A673 (cell line): ENCODE measurements at regions not wholly inside any gene's neighbourhood (a gene's known extent, or its start where the extent isn't known, plus 50 kb on each side); places are given as distances from the start of the nearest gene placed in this dataset.

Experiments used
- BruUV-seq: library from RNA; stranded (reverse); fragments of 400-500 nt; replicated peaks from 2 replicates; lab custom pipeline; 2021; lab: Mats Ljungman, UMichigan
- CTCF ChIA-PET: fragments of 300-600 bp; sonication (Branson Sonifier 250); formaldehyde crosslinking; loops from one replicate; lab custom pipeline; 2022; ENCODE audit warnings: antibody characterized with exemption; lab: Charles Lee
- POLR2A ChIA-PET: fragments of 300-600 bp; sonication (Branson Sonifier 250); formaldehyde crosslinking; loops from one replicate; lab custom pipeline; 2022; ENCODE audit warnings: antibody characterized with exemption; ENCODE audit not compliant: low non-redundant PET; lab: Charles Lee
- DNase-seq: peaks from one replicate; pipeline ENCODE4 v3.0.0-alpha.2; 2015; ENCODE audit warnings: low spot score
- H3K27ac ChIP-seq: fragments of 200-600 bp; sonication (generic); 2 replicates; pipeline ENCODE4 v1.5.1; 2016; ENCODE audit warnings: mixed run types, low read depth, mild to moderate bottlenecking, mixed read lengths, antibody characterized with exemption, low read length; ENCODE audit not compliant: poor library complexity, severe bottlenecking
- H3K27me3 ChIP-seq: fragments of 200-600 bp; sonication (generic); replicated peaks from 2 replicates; pipeline ENCODE4 v1.6.1; 2017; ENCODE audit warnings: mixed run types, low read depth, mild to moderate bottlenecking, mixed read lengths, antibody characterized with exemption, low read length; ENCODE audit not compliant: insufficient read depth, poor library complexity
- H3K36me3 ChIP-seq: fragments of 200-600 bp; sonication (generic); 2 replicates; pipeline ENCODE4 v1.6.1; 2016; ENCODE audit warnings: mixed run types, mild to moderate bottlenecking, mixed read lengths, antibody characterized with exemption, low read length; ENCODE audit not compliant: insufficient read depth, poor library complexity, severe bottlenecking
- H3K4me1 ChIP-seq: fragments of 200-600 bp; sonication (generic); 2 replicates; pipeline ENCODE4 v1.6.1; 2017; ENCODE audit warnings: mixed run types, mild to moderate bottlenecking, mixed read lengths, antibody characterized with exemption, low read length; ENCODE audit not compliant: insufficient read depth, poor library complexity, severe bottlenecking
- H3K4me3 ChIP-seq: fragments of 200-600 bp; sonication (generic); 2 replicates; pipeline ENCODE4 v1.5.1; 2016; ENCODE audit warnings: low read depth, mixed run types, mild to moderate bottlenecking, mixed read lengths, low read length; ENCODE audit not compliant: poor library complexity, severe bottlenecking
- H3K9me3 ChIP-seq: fragments of 200-600 bp; sonication (generic); 2 replicates; pipeline ENCODE4 v1.6.1; 2016; ENCODE audit warnings: mixed run types, low read depth, mild to moderate bottlenecking, mixed read lengths, antibody characterized with exemption, low read length; ENCODE audit not compliant: poor library complexity, severe bottlenecking
- EZH2 ChIP-seq: fragments of 200-600 bp; sonication (generic); IDR thresholded peaks from 2 replicates; pipeline ENCODE4 v1.6.1; 2017; ENCODE audit warnings: borderline replicate concordance, low read depth, mild to moderate bottlenecking, mixed read lengths, antibody characterized with exemption, low read length; ENCODE audit not compliant: poor library complexity, severe bottlenecking
- intact Hi-C: fragments of 100-400 bp; cut with micrococcal nuclease; formaldehyde crosslinking; loops from one replicate; pipeline ENCODE4 v1.10.0; 2022; ENCODE audit not compliant: unreplicated experiment
- TF ChIP-seq, protein P1 (sequence below): fragments of 300-800, 200-600 bp; sonication (generic); conservative IDR thresholded peaks from 2 replicates; pipeline ENCODE4 v1.5.1; 2017; ENCODE audit warnings: low read depth, mild to moderate bottlenecking, antibody characterized with exemption, low read length, moderate library complexity, mixed read lengths

GRCh38 chr5:88370824-88371223, 102.2 kb upstream of the TMEM161B start:
- no TSS peak for BruUV-seq
- H3K36me3 ChIP-seq, result no peaks in the 10 kb centered on the region
- H3K27me3 ChIP-seq, result no peaks in the 10 kb centered on the region
- CTCF ChIA-PET, result no interaction called here
- no peak overlapping the region for H3K4me3 ChIP-seq
- H3K9me3 ChIP-seq, result no peaks in the 10 kb centered on the region
- H3K4me1 ChIP-seq, result no peaks in the 10 kb centered on the region
- no peak for TF ChIP-seq EZH2
- TF ChIP-seq, protein P1, sequence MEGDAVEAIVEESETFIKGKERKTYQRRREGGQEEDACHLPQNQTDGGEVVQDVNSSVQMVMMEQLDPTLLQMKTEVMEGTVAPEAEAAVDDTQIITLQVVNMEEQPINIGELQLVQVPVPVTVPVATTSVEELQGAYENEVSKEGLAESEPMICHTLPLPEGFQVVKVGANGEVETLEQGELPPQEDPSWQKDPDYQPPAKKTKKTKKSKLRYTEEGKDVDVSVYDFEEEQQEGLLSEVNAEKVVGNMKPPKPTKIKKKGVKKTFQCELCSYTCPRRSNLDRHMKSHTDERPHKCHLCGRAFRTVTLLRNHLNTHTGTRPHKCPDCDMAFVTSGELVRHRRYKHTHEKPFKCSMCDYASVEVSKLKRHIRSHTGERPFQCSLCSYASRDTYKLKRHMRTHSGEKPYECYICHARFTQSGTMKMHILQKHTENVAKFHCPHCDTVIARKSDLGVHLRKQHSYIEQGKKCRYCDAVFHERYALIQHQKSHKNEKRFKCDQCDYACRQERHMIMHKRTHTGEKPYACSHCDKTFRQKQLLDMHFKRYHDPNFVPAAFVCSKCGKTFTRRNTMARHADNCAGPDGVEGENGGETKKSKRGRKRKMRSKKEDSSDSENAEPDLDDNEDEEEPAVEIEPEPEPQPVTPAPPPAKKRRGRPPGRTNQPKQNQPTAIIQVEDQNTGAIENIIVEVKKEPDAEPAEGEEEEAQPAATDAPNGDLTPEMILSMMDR, result no peak
- intact Hi-C loops, result no loop called here
- no peak for DNase-seq
- no peak overlapping the region for H3K27ac ChIP-seq
- POLR2A ChIA-PET, result no interaction called here

DNA sequence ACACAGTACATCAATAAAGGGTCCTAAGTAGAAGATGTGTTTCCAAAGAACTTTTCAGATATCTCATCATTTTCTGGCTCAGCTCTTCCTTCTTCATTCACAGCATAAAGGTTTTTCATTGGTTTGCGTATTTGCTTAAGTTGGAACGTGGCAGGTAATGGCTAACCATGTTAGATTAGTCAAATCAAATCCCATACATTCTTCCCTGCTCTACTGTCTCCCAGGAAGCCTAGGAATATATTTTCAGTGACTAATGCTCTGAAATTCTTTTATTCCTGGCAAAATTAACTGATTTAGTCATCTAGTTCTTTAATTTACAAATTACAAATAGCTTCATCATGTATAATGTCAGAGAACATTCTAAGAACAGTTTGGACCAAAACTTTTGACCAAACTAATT, 99.6 kb upstream of the TMEM161B start:
- TF ChIP-seq, protein P1, result no peak
- no peak for TF ChIP-seq EZH2
- Histone ChIP-seq H3K27me3 (no peaks in the 10 kb centered on the region), H3K4me1 (no peaks in the 10 kb centered on the region), H3K4me3 (no peak overlapping the region), H3K27ac (no peak overlapping the region), H3K36me3 (no peaks in the 10 kb centered on the region), H3K9me3 (no peaks in the 10 kb centered on the region)
- intact Hi-C loops, result no loop called here
- no TSS peak for BruUV-seq
- POLR2A ChIA-PET, result no interaction called here
- CTCF ChIA-PET, result no interaction called here
- DNase-seq, result no peak

DNA sequence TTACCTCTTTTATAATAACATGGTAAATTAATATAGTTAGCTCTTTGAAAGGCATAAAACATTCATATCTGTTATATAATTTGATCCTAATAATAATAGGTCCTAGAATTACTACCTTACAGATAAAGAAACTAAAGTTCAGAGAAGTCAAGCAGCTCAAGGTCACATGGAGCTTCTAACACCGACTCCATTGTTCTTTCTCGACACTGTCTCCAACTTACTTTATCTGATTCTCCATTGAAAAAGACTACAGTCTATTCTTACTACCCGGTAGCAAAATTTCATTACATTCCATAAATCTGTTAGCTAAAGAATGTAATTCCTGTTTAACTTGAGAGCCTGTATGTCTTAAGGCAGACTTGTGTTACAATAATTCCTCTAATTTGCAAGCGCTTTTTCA, 96.3 kb upstream of the TMEM161B start:
- H3K9me3 ChIP-seq, result no peaks in the 10 kb centered on the region
- no peak overlapping the region for H3K4me3 ChIP-seq
- no peaks in the 10 kb centered on the region for H3K27me3 ChIP-seq
- no peak overlapping the region for H3K27ac ChIP-seq
- no peak for TF ChIP-seq EZH2
- TF ChIP-seq, protein P1, result no peak
- DNase-seq, result no peak
- BruUV-seq, result no TSS peak
- no peaks in the 10 kb centered on the region for H3K36me3 ChIP-seq
- CTCF ChIA-PET, result no interaction called here
- POLR2A ChIA-PET, result no interaction called here
- intact Hi-C loops, result no loop called here
- H3K4me1 ChIP-seq, result no peaks in the 10 kb centered on the region
